HG03457 (cell line): ENCODE measurements at regions not wholly inside any gene's neighbourhood (a gene's known extent, or its start where the extent isn't known, plus 50 kb on each side); places are given as distances from the start of the nearest gene placed in this dataset.
"Not testable (repeated sequence)": the region's sequence is repeated elsewhere in the genome, so short reads cannot be mapped to it uniquely, and the experiment has no call there.

ENCODE experiments used
- ATAC-seq: cut with Tn5 transposase; IDR thresholded peaks from one replicate; pipeline ENCODE4 v1.9.1; 2021; ENCODE audit warnings: moderate number of reproducible peaks; ENCODE audit not compliant: unreplicated experiment

DNA sequence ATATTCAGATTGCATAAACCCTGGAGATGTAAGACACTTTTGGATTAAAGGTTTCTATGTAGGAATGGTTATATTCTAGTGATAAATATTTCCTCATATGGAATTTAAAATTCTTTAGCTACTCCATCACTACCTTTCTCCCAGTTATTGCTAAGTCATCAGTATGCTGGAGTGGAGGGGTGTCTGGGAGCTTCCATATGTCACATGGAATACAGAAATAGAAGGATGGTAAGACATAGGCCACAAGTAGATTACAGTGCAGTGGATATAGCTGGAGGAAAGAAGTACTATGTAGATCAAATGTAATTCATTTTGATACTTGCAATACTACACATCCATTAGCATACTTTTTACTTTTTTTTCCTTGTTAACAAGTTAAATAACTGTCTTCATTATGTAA lies 428.4 kb downstream of the ARL4A start:
- ATAC-seq = no peak

DNA sequence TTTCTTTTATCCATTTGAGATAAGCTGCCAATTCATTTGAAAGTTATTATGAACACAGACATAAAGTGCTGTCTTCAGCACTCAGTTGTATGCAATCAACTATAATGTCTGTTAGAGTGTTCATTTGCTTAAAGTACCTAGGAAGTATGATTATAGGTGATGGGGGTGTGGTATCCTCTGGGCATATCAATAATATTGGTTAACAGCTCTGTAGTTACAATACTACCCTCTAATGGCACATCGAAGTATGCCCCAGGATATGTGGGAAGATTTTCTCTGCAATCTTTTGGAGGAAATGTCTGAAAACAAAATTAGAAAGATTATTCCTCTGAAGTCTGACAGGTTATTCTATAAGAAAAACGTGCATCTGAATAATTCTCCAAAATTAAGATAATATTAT lies 429.7 kb downstream of the ARL4A start:
- ATAC-seq = no peak

DNA sequence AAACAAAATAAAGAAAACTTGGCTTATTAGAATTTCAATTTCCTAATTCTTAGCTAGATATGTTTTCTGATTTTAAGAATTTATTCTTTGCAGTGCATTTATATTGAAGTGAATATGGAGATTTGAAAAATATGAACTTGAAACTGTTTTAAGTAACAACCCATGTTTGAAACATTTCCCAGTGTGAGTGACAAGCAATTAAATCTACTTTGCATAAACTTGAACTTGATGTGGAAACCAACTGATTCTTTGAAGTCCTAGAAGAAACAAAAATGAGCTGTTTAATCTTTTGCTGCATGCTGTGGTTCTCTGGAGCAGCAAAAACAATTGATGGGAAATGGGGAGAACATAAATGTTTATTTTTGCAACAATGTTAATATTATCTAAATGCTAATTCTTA lies 430.2 kb downstream of the ARL4A start:
- ATAC-seq = no peak

DNA sequence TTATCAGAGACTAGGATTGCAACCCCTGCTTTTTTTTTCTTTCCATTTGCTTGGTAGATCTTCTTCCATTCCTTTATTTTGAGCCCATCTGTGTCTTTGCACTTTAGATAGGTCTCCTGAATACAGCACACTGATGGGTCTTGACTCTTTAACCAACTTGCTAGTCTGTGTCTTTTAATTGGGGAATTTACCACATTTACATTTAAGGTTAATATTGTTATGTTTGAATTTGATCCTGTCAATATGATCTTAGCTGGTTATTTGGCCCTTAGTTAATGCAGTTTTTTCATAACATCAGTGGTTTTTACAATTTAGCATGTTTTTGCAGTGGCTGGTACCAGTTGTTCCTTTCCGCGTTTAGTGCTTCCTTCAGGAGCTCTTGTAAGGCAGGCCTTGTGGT lies 437.2 kb downstream of the ARL4A start:
- not testable (repeated sequence) for ATAC-seq

DNA sequence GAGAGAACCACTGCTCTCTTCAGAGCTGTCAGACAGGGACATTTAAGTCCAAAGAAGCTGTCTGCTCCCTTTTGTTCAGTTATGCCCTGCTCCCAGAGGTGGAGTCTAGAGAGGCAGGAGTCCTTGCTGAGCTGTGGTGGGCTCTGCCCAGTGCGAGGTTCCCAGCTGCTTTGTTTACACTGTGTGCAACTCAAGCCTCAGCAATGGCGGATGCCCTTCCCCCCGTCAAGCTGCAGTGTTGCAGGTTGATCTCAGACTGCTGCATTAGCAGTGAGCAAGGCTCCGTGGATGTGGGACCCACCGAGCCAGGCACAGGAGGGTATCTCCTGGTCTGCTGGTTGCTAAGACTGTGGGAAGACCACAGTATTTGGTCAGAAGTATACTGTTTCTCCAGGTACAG lies 438.9 kb downstream of the ARL4A start:
- no peak for ATAC-seq

DNA sequence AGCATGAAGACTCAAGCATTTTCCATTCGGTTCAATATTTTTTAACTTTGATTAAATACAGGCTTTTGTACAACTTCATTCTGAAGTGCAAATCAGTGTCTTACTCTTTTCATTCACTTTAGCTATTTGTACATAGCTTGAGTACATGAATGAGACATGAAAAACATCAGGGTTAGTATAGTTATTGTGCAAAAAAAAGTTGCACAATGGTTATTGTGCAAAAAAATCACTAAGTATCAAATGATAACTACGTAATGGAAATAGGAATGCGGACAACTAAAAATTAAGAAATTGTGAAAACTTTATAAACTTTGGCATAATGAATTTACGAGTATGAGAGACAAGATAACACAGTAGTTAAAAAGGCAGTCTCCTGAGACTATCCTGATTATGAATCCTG lies 442.9 kb downstream of the ARL4A start:
- no peak for ATAC-seq

DNA sequence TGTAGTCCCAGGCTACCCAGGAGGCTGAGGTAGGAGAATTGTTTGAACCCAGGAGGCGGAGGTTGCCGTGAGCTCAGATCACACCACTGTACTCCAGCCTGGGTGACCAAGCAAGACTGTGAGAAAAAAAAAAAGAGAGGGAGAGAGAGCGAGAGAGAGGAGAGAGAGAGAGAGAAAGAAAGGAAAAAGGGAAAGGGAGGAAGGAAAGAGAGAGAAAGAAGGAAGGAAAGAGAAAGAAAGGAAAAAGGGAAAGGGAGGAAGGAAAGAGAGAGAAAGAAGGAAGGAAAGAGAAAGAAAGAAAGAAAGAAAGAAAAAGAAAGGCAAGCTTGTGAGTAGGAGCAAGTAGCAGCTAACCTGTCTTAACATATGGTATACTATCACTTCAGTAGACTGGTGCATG lies 443.5 kb downstream of the ARL4A start:
- not testable (repeated sequence) for ATAC-seq

DNA sequence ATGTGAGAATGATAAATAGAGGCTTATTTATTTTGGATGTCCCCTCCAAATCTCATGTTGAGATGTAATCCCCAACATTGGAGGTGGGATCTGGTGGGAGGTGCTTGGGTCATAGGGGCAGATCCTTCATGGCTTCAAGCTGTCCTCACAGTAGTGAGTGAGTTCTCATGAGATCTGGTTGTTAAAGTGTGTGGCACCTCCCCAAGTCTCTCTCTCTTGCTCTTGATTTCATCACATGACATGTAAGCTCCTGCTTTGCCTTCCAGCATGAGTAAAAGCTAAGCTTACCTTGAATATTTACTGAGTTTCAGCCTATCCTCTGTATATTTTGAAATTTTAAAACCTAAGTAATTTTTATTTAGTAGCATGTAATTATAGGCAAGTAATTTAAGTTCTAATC lies 444.9 kb downstream of the ARL4A start:
- ATAC-seq = no peak

DNA sequence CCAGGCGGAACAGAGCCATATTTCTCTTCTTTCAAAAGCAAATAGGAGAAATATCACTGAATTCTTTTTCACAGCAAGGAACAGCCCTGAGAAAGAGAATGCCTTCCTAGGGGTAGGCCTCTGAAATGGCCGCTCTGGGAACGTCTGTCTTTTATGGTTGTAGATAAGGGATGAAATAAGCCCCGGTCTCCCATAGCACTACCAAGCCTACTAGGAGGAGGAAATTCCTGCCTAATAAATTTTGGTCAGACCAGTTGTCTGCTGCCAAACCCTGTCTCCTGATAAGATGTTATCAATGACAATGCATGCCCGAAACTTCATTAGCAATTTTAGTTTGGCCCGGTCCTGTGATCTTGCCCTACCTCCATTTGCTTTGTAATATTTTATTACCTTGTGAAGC lies 448.9 kb downstream of the ARL4A start:
- ATAC-seq = not testable (repeated sequence)

DNA sequence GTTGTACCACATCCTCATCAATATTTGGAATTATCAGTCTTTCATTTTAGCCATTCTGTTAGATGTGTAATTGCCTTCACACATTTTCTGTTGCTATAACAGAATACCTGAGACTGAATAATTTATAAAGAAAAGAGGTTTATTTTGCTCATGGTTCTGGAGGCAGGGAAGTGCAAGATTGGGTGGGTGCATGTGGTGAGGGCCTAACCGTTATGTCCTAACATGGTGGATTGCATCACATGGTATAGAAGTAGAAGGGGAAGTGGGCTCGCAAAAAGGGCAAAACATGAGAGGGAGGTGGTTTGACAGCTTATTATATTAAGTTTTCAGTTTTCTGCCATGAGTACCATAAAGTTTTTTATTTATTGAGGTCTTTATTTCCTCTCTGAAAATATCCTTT lies 452.0 kb downstream of the ARL4A start:
- no peak for ATAC-seq

DNA sequence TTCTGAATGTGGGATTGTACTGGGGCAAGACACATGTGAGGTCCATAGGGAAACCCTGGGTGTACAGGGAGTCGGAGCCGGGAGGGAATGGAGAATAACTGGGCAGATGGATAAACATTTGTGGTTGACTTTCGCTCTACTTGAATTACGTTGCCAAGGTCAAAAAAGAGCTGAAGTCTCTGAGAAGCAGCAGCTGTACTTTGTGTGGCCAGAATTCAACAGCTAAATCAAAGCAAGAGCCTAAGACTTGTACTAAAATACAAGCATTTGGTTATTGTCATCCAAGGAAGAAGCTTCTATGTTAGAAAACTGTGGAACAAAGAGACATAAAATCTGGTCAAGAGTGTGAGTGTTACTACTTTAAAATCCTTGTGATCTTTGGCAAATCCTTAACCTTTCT lies 457.2 kb downstream of the ARL4A start:
- no peak for ATAC-seq

DNA sequence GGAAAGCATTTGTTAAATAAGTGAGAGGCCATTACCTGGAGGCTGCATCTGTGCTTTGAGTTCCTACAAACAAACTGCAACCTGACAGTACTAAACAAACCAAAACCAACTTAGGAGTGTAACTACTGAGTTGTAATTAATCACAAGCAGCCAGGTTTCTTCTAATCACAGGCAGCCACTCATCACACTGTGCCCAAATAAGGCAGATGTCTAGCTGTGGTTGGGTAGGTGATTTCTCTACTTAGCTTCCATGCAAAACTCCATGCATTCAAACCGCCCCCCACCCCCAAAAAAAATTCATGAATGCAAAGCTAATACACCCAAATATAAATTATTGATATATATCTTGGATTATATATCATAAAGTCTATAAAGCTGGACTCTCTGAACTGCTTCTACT lies 461.1 kb downstream of the ARL4A start:
- ATAC-seq = no peak

DNA sequence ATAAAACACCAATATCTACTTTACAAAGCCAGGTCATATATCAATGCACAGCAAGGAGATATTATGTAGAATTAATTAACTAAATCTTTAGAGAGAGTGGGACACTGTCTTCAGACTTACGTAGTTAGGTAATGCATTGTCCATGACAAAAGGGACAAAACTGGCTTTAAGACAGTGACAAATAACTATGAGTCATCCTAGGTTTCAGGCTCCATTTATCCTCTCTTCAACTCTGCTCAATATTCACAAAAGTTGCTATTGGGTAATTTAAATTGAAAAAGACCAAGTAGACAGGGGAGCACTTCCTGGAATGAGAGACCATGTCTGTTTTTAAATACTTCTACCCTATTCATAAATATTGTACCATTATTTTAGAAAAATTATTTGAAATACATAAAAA lies 464.5 kb downstream of the ARL4A start:
- no peak for ATAC-seq

DNA sequence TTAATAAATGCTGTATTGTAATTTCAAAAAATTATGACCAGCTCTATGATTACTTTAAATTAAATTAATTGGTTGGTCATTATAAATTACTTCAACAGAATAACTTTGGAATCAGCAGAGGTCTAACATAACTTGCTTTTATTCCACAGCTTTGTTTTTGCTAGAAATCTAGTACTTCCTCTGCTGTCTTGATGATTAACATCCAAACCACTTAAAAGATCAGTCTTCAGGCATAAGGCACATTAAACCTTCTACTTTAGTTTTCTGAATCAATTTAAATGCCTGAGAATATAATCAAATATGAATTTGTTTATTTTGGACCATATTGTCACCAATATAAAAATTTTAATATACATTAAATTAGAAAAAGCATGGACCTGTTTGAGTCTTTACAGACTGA lies 465.3 kb downstream of the ARL4A start:
- ATAC-seq = no peak

DNA sequence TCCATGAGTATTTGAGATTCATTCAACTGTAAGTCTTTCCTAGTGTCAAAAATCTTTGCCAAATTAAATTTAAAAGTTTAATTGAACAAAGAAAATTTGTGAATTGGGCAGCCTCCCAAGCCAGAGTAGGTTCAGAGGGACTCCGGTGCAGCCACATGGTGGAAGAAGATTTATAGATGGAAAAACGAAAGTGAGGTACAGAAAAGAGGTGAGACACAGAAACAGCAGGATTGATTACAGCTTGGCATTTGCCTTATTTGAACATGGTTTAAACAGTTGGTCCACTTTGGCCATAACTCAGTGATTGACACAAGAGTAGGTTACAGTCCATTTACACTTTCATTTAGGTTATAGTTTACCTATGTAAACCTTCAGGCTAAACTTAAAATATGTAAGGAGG lies 465.8 kb downstream of the ARL4A start:
- ATAC-seq = no peak

DNA sequence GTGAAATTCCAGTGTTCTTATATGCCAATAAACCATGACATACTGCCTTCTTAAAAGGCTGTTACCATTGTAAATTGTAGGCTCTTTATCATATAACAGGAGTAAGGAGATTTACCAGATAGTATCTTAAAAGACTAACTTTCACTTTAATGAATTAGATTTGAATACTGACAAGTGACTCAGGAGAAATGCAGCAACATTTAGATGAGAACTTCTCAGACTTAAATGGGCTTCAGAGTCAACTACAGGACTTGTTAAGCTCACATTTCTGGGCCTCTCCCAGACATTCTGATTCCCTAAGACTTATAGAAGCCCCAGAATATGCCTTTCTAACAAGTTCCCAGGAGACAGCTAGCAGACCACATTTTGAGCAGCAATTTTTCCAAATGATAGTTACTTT lies 466.3 kb downstream of the ARL4A start:
- no peak for ATAC-seq

DNA sequence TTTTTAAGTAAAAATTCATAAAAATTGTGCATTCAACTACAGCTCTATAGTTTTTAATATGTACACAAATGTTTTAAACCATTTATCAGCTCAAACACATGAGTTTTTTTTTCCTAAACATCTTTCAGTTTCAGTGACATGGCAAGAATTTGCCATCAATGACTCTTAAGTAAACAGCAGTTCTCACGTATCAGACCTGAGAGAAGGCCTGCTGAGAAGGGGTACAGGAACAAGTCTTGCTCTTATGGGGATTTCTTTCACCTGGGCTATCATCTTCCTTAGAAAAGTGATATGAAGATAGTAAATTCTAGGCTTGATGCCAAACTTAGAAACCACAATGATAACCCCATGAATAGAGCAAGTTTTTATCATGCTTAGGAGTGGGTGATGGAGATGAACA lies 467.8 kb downstream of the ARL4A start:
- no peak for ATAC-seq

DNA sequence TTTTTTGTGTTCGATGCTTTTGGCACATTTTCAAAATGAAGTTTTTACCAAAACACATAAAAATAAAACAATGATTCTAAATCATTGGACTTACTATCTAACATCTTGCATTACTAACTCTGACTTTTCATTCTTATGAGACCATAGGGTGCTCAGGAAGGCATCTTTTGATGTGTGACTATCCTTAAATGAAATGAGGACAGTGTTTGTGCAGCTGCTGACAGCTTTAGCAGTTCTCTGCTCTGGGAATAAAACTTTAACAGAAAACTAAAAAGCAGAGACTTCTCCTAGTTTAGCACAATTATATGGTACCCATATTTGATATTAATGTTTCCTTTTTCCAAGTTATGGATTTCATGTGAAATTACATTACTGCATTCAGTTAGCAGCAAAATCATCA lies 471.6 kb downstream of the ARL4A start:
- no peak for ATAC-seq

DNA sequence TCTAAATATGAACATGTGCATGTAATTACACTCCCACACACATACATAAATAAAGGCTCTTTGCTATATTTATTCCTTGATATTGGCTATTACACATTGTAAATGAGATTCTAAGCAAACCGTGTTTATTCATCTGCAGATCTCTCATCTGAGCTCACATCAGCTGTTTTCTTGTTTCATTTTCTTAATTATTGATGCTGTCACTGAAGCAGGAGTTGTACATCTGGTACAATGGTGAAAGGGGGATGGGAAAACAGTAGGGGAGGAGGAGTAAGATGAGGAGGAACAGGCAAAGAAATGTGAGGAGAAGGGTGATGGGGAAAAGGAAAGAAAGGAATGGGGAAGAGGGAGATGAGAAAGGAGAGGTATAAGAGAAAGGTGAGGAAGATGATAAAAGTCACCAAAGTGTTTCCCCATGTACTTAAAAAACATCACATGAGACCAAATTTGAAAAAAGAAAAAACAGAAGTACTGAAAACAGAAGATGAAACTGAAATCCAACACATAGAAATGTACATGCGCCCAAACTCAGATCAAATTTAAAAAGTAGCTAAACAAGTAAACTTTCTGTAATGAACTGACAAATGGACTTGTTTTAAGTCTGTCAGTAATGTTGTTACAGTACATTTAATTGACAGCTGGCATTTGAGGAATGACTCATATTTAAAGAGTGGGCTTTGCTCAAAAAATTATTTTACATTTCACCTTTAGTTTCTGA lies 472.2 kb downstream of the ARL4A start:
- no peak for ATAC-seq

DNA sequence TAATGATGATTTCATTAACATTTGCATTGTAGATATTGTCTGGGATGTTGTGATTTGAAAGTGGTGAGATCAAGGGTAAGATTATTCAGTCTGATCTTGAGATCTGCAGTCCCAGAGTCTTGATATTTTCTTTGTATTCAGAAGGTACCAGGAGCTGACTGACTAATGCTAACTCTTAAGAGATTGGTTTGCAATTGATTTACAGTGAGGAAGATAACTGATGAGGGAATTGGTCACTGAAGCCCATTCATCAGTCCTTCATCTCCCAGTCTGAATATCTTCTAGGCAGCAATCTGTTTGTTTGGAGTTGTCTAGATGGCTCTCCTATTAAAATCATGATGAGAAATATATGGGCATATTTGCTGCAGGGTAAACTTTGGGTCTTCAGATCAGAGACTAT lies 473.7 kb downstream of the ARL4A start:
- no peak for ATAC-seq

DNA sequence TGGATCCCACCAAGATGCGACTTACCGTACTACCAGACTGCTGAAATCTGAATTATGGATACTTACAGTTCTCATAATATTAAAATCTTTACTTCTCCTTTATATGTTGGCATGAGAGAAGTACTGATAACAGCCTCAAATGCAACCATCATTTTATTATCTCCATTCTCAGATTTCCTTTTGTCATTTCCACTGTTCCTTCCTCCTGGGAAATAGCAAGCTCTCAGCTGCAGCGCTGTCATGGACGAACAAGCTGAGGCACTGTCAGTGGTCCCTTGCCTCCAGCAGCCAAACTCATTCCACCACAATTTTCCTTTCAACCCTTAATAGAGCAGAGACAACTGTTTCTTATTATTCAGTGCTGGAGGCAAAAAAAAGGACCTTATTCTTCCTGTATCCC lies 478.4 kb downstream of the ARL4A start:
- ATAC-seq = no peak

DNA sequence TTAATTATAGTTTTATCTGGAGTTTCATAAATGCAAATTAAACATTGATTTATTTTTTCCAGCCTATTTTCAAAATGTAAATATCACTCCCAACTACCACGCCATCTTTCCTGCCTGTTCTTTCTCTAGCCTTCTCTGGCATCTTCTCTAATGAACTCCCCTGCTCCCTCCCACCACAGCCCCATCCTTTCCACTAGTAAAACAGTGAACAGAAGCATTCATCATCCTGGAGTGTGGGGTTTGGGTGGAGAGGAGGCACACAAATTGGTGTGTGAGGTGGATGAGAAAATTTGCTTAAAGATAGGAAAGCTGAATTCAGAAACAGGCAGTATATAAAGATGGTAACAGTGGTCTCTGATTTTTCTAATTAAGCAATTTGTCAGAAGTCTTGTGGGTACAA lies 479.4 kb downstream of the ARL4A start:
- ATAC-seq = no peak

DNA sequence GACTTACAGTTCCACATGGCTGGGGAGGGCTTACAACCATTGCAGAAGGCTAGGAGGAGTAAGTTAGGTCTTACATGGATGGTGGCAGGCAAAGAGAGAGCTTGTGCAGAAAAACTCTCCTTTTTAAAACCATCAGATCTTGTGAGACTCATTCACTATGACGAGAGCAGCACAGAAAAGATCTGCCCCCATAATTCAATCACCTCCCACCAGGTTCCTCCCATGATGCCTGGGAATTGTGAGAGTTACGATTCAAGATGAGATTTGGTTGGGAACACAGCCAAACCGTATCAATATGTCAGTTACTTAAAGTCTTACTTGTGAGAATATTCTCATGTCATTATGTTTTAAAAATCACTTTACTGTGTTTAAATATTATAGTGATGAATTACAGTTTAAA lies 481.9 kb downstream of the ARL4A start:
- ATAC-seq = no peak
